B cell (primary cell): ENCODE measurements at regions not wholly inside any gene's neighbourhood (a gene's known extent, or its start where the extent isn't known, plus 50 kb on each side); places are given as distances from the start of the nearest gene placed in this dataset.

Experiments
- CTCF ChIP-seq: fragments of 200-600 bp; IDR thresholded peaks from one replicate; pipeline ENCODE4 v1.8.0; 2022; ENCODE audit warnings: antibody characterized with exemption, mild to moderate bottlenecking
- EZH2 ChIP-seq: IDR thresholded peaks from 2 replicates; pipeline ENCODE4 v1.6.1; 2012; ENCODE audit warnings: borderline replicate concordance, low read depth, mild to moderate bottlenecking, moderate library complexity, low read length; ENCODE audit not compliant: insufficient read depth, poor library complexity, severe bottlenecking

- TF ChIP-seq CTCF (no peak), EZH2 (no peak)
Measured at GRCh38 chr2:138329162-138329561, 172.4 kb upstream of the SPOPL start.
